GM23338 (cell line): ENCODE measurements at regions not wholly inside any gene's neighbourhood (a gene's known extent, or its start where the extent isn't known, plus 50 kb on each side); places are given as distances from the start of the nearest gene placed in this dataset.

Experiments
- ATAC-seq: fragments of 200-7000 bp; cut with Tn5 transposase; 3 replicates; pipeline ENCODE4 v1.9.1; 2020
- DNase-seq: peaks from one replicate; pipeline ENCODE4 v3.0.0-alpha.2; 2015; ENCODE audit warnings: low spot score
- H2AFZ ChIP-seq: fragments of 200-600 bp; sonication (generic); 2 replicates; pipeline ENCODE4 v1.8.0; 2016; ENCODE audit warnings: antibody characterized with exemption, mild to moderate bottlenecking, moderate library complexity
- H3F3A ChIP-seq: fragments of 200-600 bp; sonication (generic); replicated peaks from 2 replicates; pipeline ENCODE4 v1.8.0; 2017; ENCODE audit warnings: antibody characterized with exemption, mixed run types, low read depth
- H3K27ac ChIP-seq: fragments of 200-600 bp; sonication (generic); 2 replicates; pipeline ENCODE4 v1.6.1; 2016; ENCODE audit warnings: low read depth
- H3K27me3 ChIP-seq: fragments of 200-600 bp; sonication (generic); 2 replicates; pipeline ENCODE4 v1.8.0; 2016; ENCODE audit warnings: mild to moderate bottlenecking, mixed run types, moderate library complexity; ENCODE audit not compliant: insufficient read depth
- H3K36me3 ChIP-seq: fragments of 200-600 bp; sonication (generic); 2 replicates; pipeline ENCODE4 v1.8.0; 2016; ENCODE audit warnings: mild to moderate bottlenecking; ENCODE audit not compliant: insufficient read depth
- H3K4me1 ChIP-seq: fragments of 200-600 bp; sonication (generic); 2 replicates; pipeline ENCODE4 v1.8.0; 2016; ENCODE audit warnings: mild to moderate bottlenecking, moderate library complexity; ENCODE audit not compliant: insufficient read depth
- H3K4me2 ChIP-seq: fragments of 200-600 bp; sonication (generic); 2 replicates; pipeline ENCODE4 v1.7.1; 2017; ENCODE audit warnings: mixed run types
- H3K4me3 ChIP-seq: fragments of 200-600 bp; sonication (generic); 2 replicates; pipeline ENCODE4 v1.6.1; 2016; ENCODE audit warnings: mixed run types
- H3K79me2 ChIP-seq: fragments of 200-600 bp; sonication (generic); replicated peaks from 2 replicates; pipeline ENCODE4 v1.8.0; 2017; ENCODE audit warnings: mild to moderate bottlenecking; ENCODE audit not compliant: insufficient read depth
- H3K9me2 ChIP-seq: fragments of 200-600 bp; sonication (generic); 2 replicates; pipeline ENCODE4 v1.8.0; 2017; ENCODE audit not compliant: insufficient read depth
- H4K20me1 ChIP-seq: fragments of 200-600 bp; sonication (generic); replicated peaks from 2 replicates; pipeline ENCODE4 v1.8.0; 2017; ENCODE audit warnings: mild to moderate bottlenecking; ENCODE audit not compliant: insufficient read depth
- H3K27ac Mint-ChIP-seq: 2 replicates; pipeline ENCODE4 v1.8.0; 2020; ENCODE audit warnings: inconsistent platforms, mild to moderate bottlenecking, moderate library complexity, mixed read lengths
- H3K27me3 Mint-ChIP-seq: 3 replicates; pipeline ENCODE4 v1.8.0; 2022; ENCODE audit warnings: low read depth, mild to moderate bottlenecking, moderate library complexity, mixed read lengths, inconsistent platforms; ENCODE audit not compliant: insufficient read depth, poor library complexity
- H3K36me3 Mint-ChIP-seq: 3 replicates; pipeline ENCODE4 v1.8.0; 2021; ENCODE audit warnings: low read depth, mild to moderate bottlenecking, inconsistent platforms, moderate library complexity, mixed read lengths
- H3K4me1 Mint-ChIP-seq: 3 replicates; pipeline ENCODE4 v1.8.0; 2020; ENCODE audit warnings: mild to moderate bottlenecking, inconsistent platforms, mixed read lengths
- H3K4me3 Mint-ChIP-seq: 3 replicates; pipeline ENCODE4 v1.8.0; 2021; ENCODE audit warnings: moderate library complexity, mild to moderate bottlenecking, inconsistent platforms, mixed read lengths
- H3K9me3 Mint-ChIP-seq: 3 replicates; pipeline ENCODE4 v1.8.0; 2020; ENCODE audit warnings: moderate library complexity, mild to moderate bottlenecking, inconsistent platforms, mixed read lengths
- CREB1 ChIP-seq: fragments of 250-450 bp; sonication (Bioruptor Pico); IDR thresholded peaks from 2 replicates; pipeline ENCODE4 v1.5.0; 2020; ENCODE audit warnings: low read depth, mild to moderate bottlenecking, moderate library complexity
- ETS1 ChIP-seq: IDR thresholded peaks from 2 replicates; pipeline ENCODE4 v1.6.1; 2016; ENCODE audit warnings: antibody characterized with exemption
- EZH2phosphoT487 ChIP-seq: fragments of 200-600 bp; sonication (generic); IDR thresholded peaks from one replicate; pipeline ENCODE4 v1.8.1; 2018; ENCODE audit warnings: antibody characterized with exemption; ENCODE audit not compliant: unreplicated experiment
- JUNB ChIP-seq: IDR thresholded peaks from one replicate; pipeline ENCODE4 v1.6.1; 2016; ENCODE audit warnings: antibody characterized with exemption; ENCODE audit not compliant: unreplicated experiment
- NANOG ChIP-seq: IDR thresholded peaks from 2 replicates; pipeline ENCODE4 v1.6.1; 2016; ENCODE audit warnings: antibody characterized with exemption, borderline replicate concordance
- ZNF331 ChIP-seq: fragments of 250-450 bp; sonication (Bioruptor Pico); IDR thresholded peaks from 2 replicates; pipeline ENCODE4 v1.5.0; 2020; ENCODE audit warnings: low read depth, mild to moderate bottlenecking, moderate library complexity

- Histone ChIP-seq H3K79me2 (no peaks in the 10 kb centered on the region), H3K4me1 (peaks cover 8% of the 10 kb centered on the region; the same call in 1 of the 2 replicates), H3K36me3 (no peaks in the 10 kb centered on the region), H3K27me3 (no peaks in the 10 kb centered on the region), H3K4me2 (no peak overlapping the region), H3K4me3 (no peak overlapping the region), H2AFZ (no peak overlapping the region), H4K20me1 (no peaks in the 10 kb centered on the region), H3K9me2 (no peaks in the 10 kb centered on the region), H3K27ac (no peak overlapping the region), H3F3A (no peaks in the 10 kb centered on the region)
- H3K27ac Mint-ChIP-seq: no peak overlapping the region
- H3K36me3 Mint-ChIP-seq: no peaks in the 10 kb centered on the region
- no peak for DNase-seq
- H3K9me3 Mint-ChIP-seq: no peaks in the 10 kb centered on the region; the same call in 2 of the 3 replicates
- ATAC-seq: no peak
- no peaks in the 10 kb centered on the region for H3K27me3 Mint-ChIP-seq
- H3K4me1 Mint-ChIP-seq: peaks cover 9% of the 10 kb centered on the region
- no peak overlapping the region for H3K4me3 Mint-ChIP-seq
- TF ChIP-seq CREB1 (CRISPR knock-in tag) (no peak), JUNB (no peak), EZH2phosphoT487 (no peak)
These were observed 194.7 kb upstream of the HS6ST1 start for GRCh38 chr2:128513116-128513960.

GRCh38 chr2:128513961-128514283, 195.3 kb upstream of the HS6ST1 start:
- H3K4me1 Mint-ChIP-seq: peaks cover 9% of the 10 kb centered on the region
- no peaks in the 10 kb centered on the region for H3K27me3 ChIP-seq
- peaks cover under 1% of the 10 kb centered on the region for H3K27me3 Mint-ChIP-seq
- no peak overlapping the region for H3K4me3 ChIP-seq
- no peak overlapping the region for H2AFZ ChIP-seq
- no peak overlapping the region for H3K4me3 Mint-ChIP-seq
- no peaks in the 10 kb centered on the region; the same call in 2 of the 3 replicates for H3K9me3 Mint-ChIP-seq
- no peaks in the 10 kb centered on the region for H4K20me1 ChIP-seq
- H3K27ac Mint-ChIP-seq: no peak overlapping the region
- H3F3A ChIP-seq: no peaks in the 10 kb centered on the region
- TF ChIP-seq EZH2phosphoT487: no peak
- no peak for TF ChIP-seq NANOG
- no peak for TF ChIP-seq JUNB
- no peak for TF ChIP-seq ZNF331 (CRISPR knock-in tag)
- no peak for TF ChIP-seq ETS1
- DNase-seq (no peak), ATAC-seq (no peak)
- no peak overlapping the region for H3K27ac ChIP-seq
- H3K9me2 ChIP-seq: no peaks in the 10 kb centered on the region
- H3K79me2 ChIP-seq: no peaks in the 10 kb centered on the region
- H3K4me1 ChIP-seq: peaks cover 8% of the 10 kb centered on the region; the same call in 1 of the 2 replicates
- H3K36me3 Mint-ChIP-seq: no peaks in the 10 kb centered on the region
- no peaks in the 10 kb centered on the region for H3K36me3 ChIP-seq
- H3K4me2 ChIP-seq: no peak overlapping the region

GRCh38 chr2:128514555-128514955, 195.9 kb upstream of the HS6ST1 start:
- no peaks in the 10 kb centered on the region for H3K36me3 ChIP-seq
- Mint-ChIP-seq H3K4me1 (peaks cover 9% of the 10 kb centered on the region), H3K4me3 (no peak overlapping the region), H3K27ac (no peak overlapping the region), H3K9me3 (no peaks in the 10 kb centered on the region; the same call in 2 of the 3 replicates), H3K27me3 (peaks cover 2% of the 10 kb centered on the region), H3K36me3 (no peaks in the 10 kb centered on the region)
- TF ChIP-seq EZH2phosphoT487 (no peak), ETS1 (no peak)
- ATAC-seq (no peak), DNase-seq (no peak)
- H3K27ac ChIP-seq: no peak overlapping the region
- no peak overlapping the region for H2AFZ ChIP-seq
- H3K79me2 ChIP-seq: no peaks in the 10 kb centered on the region
- no peak overlapping the region for H3K4me3 ChIP-seq
- no peaks in the 10 kb centered on the region for H3F3A ChIP-seq
- no peaks in the 10 kb centered on the region for H4K20me1 ChIP-seq
- H3K9me2 ChIP-seq: no peaks in the 10 kb centered on the region
- no peaks in the 10 kb centered on the region for H3K27me3 ChIP-seq
- no peak overlapping the region for H3K4me2 ChIP-seq
- H3K4me1 ChIP-seq: peaks cover 8% of the 10 kb centered on the region; the same call in 1 of the 2 replicates
